Vagina (tissue), 2 donors: ENCODE measurements at regions not wholly inside any gene's neighbourhood (a gene's known extent, or its start where the extent isn't known, plus 50 kb on each side); places are given as distances from the start of the nearest gene placed in this dataset.

Source experiments
- POLR2A ChIP-seq, 2 donors: fragments of 450-650 bp; IDR thresholded peaks; one replicate each; pipeline ENCODE4 v1.6.1; 2017; ENCODE audit warnings: antibody characterized with exemption in 2 of 2, mild to moderate bottlenecking in 2 of 2, moderate library complexity in 2 of 2
- POLR2AphosphoS5 ChIP-seq, 2 donors: sonication (generic); formaldehyde crosslinking; IDR thresholded peaks; one replicate each; pipeline ENCODE4 v1.9.0; 2017; ENCODE audit warnings: antibody characterized with exemption in 2 of 2, mild to moderate bottlenecking in 2 of 2, low read depth in 1 of 2; ENCODE audit not compliant: insufficient read depth in 1 of 2
- TF ChIP-seq, protein P1 (sequence below), 3 experiments: fragments of 450-650 bp in 2 of 3; fragments of 200-600 bp in 1 of 3; sonication (generic) in 1 of 3; IDR thresholded peaks; one replicate each; pipeline ENCODE4 v1.5.1; 2017 to 2019; ENCODE audit warnings: antibody characterized with exemption in 3 of 3, mild to moderate bottlenecking in 2 of 3, moderate library complexity in 2 of 3

DNA sequence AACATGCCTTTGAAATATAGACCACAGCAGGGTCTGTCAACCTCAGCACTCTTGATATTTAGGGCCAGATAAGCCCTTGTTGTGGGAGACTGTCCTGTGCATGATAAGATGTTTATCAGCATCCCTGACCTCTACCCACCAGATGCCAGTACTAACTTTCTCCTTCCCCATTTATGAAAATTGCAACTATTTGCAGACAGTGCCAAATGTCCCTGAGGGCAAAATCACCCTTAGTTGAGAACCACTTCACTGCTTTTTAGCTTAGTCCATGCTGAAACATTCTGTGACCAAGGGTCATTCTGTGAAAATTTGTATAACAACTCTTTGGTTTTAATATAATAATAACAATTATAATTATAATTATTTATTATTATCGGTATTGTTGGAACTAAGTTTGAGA lies 1032.4 kb downstream of the MCTP2 start:
- TF ChIP-seq, protein P1, sequence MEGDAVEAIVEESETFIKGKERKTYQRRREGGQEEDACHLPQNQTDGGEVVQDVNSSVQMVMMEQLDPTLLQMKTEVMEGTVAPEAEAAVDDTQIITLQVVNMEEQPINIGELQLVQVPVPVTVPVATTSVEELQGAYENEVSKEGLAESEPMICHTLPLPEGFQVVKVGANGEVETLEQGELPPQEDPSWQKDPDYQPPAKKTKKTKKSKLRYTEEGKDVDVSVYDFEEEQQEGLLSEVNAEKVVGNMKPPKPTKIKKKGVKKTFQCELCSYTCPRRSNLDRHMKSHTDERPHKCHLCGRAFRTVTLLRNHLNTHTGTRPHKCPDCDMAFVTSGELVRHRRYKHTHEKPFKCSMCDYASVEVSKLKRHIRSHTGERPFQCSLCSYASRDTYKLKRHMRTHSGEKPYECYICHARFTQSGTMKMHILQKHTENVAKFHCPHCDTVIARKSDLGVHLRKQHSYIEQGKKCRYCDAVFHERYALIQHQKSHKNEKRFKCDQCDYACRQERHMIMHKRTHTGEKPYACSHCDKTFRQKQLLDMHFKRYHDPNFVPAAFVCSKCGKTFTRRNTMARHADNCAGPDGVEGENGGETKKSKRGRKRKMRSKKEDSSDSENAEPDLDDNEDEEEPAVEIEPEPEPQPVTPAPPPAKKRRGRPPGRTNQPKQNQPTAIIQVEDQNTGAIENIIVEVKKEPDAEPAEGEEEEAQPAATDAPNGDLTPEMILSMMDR (IDR thresholded peaks at IDR 0.05) = no peak
- TF ChIP-seq POLR2A (IDR thresholded peaks at IDR 0.05) (no peak), POLR2AphosphoS5 (IDR thresholded peaks at IDR 0.05; ENCODE audit: insufficient read depth in 1 of 2, low read depth in 1 of 2) (no peak)
